CD4-positive, alpha-beta T cell treated with Interleukin-1 beta for 1 hour (primary cell): ENCODE measurements at regions not wholly inside any gene's neighbourhood (a gene's known extent, or its start where the extent isn't known, plus 50 kb on each side); places are given as distances from the start of the nearest gene placed in this dataset.
A peak's percentile ranks its signal among the peaks of the same experiment; 100 is the strongest.
"Not testable (repeated sequence)": the region's sequence is repeated elsewhere in the genome, so short reads cannot be mapped to it uniquely, and the experiment has no call there.

Experiments
- DNase-seq, 2 donors: peaks; one replicate each; pipeline ENCODE4 v3.0.0-alpha.2; 2020 to 2022

DNA sequence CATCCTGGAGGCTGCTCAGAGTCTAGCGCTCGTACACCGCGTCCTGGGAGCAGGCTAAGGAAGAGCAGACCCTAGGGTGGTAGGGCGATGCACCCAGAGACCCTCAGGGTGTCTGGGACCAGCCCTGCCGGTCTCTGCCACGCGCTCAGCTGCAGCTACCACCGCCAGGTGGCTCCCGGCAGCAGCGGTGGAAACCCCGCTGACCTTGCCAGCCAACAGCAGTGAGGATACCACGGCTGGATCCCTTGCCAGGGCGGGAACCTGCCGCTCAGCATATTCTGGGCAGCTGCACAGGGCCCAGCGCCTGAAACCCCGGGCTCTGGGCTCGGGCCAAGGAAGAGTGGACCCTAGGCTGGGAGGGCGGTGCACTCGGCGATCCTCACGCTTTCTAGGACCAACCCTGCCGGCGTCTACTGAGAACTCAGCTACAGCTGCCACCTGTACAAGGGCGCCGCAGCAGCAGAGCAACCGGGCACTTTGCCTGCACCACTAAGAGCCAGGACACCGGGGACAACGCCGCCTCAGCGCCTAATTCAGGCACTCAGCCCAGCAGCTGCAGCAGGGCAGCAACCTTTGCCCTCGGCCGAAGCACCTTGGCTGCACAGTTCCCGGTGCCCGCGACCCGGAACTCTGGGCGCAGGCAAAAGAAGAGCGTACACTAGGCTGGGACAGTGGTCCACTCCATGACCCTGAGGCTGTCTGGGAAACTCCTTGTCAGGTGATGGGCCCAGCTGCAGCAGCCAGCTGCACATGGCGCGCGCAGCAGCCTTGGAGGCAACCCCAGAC, 80.8 kb downstream of the POTEB2 start:
- DNase-seq, result not testable (repeated sequence)

- DNase-seq, result peak in 1 of 2 donors; percentile 47
Measured at GRCh38 chr15:20783598-20784184, 82.4 kb downstream of the POTEB2 start.

GRCh38 chr15:20775412-20775811, 90.7 kb downstream of the POTEB2 start:
- DNase-seq, result not testable (repeated sequence)

DNA sequence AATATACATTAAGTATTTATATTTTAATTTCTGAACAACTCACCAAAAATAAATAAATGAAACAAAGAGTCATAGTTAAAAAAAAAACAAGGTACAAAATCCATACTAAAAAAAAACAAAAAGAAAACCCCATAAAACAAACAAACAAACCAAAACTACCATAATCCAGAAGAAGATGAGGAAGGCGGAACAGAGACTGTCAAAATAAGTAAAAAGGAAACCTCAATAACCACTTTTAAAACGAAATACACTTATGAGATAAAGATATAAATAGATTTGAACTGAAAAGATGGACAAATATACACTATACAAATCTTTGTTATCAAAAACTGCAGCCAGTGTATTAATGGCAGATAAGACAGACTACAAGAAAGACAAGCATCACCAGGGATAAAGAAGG, 98.2 kb downstream of the POTEB2 start:
- not testable (repeated sequence) for DNase-seq

GRCh38 chr15:20762422-20762821, 103.7 kb downstream of the POTEB2 start:
- DNase-seq, result not testable (repeated sequence)

DNA sequence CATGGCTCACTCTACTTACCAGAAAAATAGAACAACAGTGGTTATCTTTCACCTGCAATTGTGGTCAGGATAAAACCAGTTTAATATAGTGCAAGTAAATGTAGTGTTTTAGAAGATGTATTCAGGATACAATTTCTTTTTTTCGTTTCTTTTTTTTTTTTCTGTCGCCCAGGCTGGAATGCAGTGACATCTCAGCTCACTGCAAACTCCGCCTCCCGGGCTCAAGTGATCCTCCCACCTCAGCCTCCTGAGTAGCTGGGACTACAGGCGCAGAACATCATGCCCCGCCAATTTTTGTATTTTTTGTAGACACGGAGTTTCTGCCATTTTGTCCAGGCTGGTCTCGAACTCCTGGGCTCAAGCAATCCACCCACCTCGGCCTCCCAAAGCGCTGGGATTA, 109.7 kb downstream of the POTEB2 start:
- not testable (repeated sequence) for DNase-seq

DNA sequence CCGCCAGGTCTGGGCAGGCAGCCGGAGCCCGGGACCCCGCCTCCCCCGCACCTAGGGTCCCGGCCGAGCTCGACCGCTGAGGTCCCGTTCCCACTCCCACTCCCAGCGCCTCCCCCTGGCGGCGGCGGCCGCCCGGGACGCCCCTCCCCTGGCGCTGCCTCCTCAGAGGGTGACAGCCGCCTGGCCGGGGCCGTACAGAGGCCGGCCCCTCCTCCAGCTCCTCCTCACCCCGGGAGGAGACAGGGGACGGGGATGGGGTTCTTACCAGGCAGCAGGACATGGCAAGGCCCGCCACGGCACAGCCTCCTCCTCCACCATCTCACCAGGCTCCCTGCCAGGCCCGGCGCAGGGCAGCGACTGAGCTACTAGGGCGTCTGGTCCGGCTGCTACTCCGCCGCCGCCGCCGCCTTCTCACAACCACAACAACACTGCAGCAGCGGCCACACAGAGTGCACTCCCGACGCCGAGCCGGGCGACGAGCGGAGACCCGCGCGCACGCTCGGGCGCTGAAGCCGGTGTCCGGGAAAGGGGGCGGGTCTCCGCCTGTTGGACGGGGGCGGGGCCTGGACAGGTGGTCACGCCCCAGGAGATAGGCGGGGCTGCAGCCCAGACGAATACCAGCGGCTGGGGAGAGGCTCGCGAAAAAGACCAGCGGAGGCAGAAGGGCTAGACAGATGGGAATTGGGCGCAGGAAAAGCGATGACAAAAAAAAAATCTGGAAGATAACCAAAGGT, 110.3 kb downstream of the POTEB2 start:
- DNase-seq, result peak in 1 of 2 donors; percentile 1

GRCh38 chr15:20733493-20733892, 132.6 kb downstream of the POTEB2 start:
- not testable (repeated sequence) for DNase-seq
